ENCODE measurements at regions not wholly inside any gene's neighbourhood (a gene's known extent, or its start where the extent isn't known, plus 50 kb on each side); places are given as distances from the start of the nearest gene placed in this dataset.
A peak's percentile ranks its signal among the peaks of the same experiment; 100 is the strongest.

DNA sequence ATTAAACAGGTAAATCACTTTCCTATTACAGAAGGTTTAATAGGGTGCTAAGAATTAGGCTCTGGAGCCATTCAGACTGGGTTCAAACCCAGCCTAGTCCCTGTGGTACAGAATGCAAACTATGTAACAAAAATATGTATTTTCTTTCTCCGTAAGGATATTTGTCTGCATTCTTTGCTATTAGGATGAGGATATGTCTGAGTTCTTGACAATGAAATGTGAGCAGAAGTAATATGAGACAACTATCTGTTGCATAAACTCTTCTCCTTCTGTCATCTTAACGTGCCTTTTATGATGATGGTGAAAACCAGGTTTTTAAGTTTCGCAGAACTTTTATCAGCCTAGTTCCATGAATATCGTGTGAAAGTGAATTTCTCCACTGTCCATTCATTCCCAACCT lies 1129.1 kb upstream of the ZEB2 start:
- TF ChIP-seq, protein P1, sequence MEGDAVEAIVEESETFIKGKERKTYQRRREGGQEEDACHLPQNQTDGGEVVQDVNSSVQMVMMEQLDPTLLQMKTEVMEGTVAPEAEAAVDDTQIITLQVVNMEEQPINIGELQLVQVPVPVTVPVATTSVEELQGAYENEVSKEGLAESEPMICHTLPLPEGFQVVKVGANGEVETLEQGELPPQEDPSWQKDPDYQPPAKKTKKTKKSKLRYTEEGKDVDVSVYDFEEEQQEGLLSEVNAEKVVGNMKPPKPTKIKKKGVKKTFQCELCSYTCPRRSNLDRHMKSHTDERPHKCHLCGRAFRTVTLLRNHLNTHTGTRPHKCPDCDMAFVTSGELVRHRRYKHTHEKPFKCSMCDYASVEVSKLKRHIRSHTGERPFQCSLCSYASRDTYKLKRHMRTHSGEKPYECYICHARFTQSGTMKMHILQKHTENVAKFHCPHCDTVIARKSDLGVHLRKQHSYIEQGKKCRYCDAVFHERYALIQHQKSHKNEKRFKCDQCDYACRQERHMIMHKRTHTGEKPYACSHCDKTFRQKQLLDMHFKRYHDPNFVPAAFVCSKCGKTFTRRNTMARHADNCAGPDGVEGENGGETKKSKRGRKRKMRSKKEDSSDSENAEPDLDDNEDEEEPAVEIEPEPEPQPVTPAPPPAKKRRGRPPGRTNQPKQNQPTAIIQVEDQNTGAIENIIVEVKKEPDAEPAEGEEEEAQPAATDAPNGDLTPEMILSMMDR (IDR thresholded peaks at IDR 0.05): no peak
- H3K36me3 ChIP-seq (ENCODE audit: insufficient read depth, low read length): no peaks in the 10 kb centered on the region
- Mint-ChIP-seq H3K4me3 (no peak overlapping the region), H3K4me1 (ENCODE audit: low read depth) (no peaks in the 10 kb centered on the region), H3K9me3 (no peaks in the 10 kb centered on the region), H3K36me3 (ENCODE audit: low read depth) (no peaks in the 10 kb centered on the region), H3K27me3 (no peaks in the 10 kb centered on the region), H3K27ac (no peak overlapping the region)
- H3K27ac ChIP-seq (ENCODE audit: low read depth in 1 of 2, low read length in 2 of 2): no peak overlapping the region
- no peaks in the 10 kb centered on the region for H3K9me3 ChIP-seq (ENCODE audit: control insufficient read depth in 1 of 2, insufficient read depth in 1 of 2, low read length in 2 of 2)
- H3K4me1 ChIP-seq (ENCODE audit: insufficient read depth, low read length): no peaks in the 10 kb centered on the region
- CTCF ChIA-PET: no interaction called here
- intact Hi-C loops (cut with DNase I, micrococcal nuclease): no loop called here
- no peaks in the 10 kb centered on the region for H3K27me3 ChIP-seq (ENCODE audit: control insufficient read depth in 1 of 2, insufficient read depth in 2 of 2, low read length in 2 of 2)
- no peak for DNase-seq
- no peak for ATAC-seq (ENCODE audit: poor library complexity)
- H3K4me3 ChIP-seq (ENCODE audit: low read length): no peak overlapping the region
- POLR2A ChIA-PET: no interaction called here

DNA sequence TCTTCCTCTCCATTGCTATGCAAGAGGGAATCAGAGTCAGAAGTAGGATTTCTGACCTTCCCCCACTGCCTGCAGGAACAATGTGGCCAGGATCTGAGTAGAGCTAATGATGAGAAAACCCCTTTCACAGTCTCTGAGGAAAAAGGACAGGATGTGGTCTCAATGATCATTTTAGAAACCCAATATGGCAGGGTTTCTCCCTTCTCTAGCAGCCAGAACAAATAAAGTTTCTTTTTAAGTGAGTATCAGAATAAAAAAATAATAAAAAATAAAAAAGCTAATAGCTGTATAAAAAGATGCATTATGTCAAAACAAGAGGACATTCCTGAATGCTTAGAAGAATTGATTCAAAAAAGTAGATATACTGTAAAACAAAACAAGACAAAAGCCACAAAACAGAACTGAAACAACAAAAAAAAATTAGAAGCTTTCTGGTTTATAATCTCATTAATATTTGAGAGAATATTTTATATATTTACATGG lies 1124.9 kb upstream of the ZEB2 start:
- CTCF ChIA-PET: no interaction called here
- no peak for ATAC-seq (ENCODE audit: poor library complexity)
- H3K4me1 Mint-ChIP-seq (ENCODE audit: low read depth): no peaks in the 10 kb centered on the region
- Histone ChIP-seq H3K4me1 (ENCODE audit: insufficient read depth, low read length) (no peaks in the 10 kb centered on the region), H3K36me3 (ENCODE audit: insufficient read depth, low read length) (no peaks in the 10 kb centered on the region), H3K9me3 (ENCODE audit: control insufficient read depth in 1 of 2, insufficient read depth in 1 of 2, low read length in 2 of 2) (no peaks in the 10 kb centered on the region), H3K27me3 (ENCODE audit: control insufficient read depth in 1 of 2, insufficient read depth in 2 of 2, low read length in 2 of 2) (no peaks in the 10 kb centered on the region), H3K27ac (ENCODE audit: low read depth in 1 of 2, low read length in 2 of 2) (no peak overlapping the region), H3K4me3 (ENCODE audit: low read length) (no peak overlapping the region)
- DNase-seq: peak in 1 of 14 experiments; percentile 1
- no peaks in the 10 kb centered on the region for H3K9me3 Mint-ChIP-seq
- H3K27me3 Mint-ChIP-seq: no peaks in the 10 kb centered on the region
- H3K27ac Mint-ChIP-seq: no peak overlapping the region
- TF ChIP-seq, protein P1 (IDR thresholded peaks at IDR 0.05): no peak
- no peak overlapping the region for H3K4me3 Mint-ChIP-seq
- POLR2A ChIA-PET: no interaction called here
- H3K36me3 Mint-ChIP-seq (ENCODE audit: low read depth): no peaks in the 10 kb centered on the region
- intact Hi-C loops (cut with DNase I, micrococcal nuclease): no loop called here

DNA sequence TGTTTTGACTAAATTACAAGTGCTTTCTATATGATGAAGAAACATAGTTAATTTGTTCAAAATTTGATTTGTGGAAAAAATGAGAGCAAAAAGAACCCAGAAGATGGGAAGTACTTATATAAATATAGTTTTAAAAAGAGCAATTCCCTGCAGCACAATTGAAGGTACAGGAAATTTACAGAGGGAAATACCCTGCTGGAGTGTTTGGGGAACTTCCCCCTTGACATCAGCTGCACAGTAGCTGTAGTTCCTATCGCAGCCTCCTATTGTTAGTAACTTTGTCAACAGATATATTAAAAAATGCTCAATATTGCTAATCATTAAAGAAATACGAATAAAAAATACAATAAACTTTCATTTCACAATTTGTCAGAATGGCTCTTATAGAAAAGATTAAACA lies 1118.8 kb upstream of the ZEB2 start:
- DNase-seq (peak in 2 of 14 experiments; percentile 33 to 34), ATAC-seq (ENCODE audit: poor library complexity) (no peak)
- Mint-ChIP-seq H3K4me1 (ENCODE audit: low read depth) (no peaks in the 10 kb centered on the region), H3K4me3 (no peak overlapping the region), H3K36me3 (ENCODE audit: low read depth) (no peaks in the 10 kb centered on the region), H3K27me3 (no peaks in the 10 kb centered on the region), H3K9me3 (no peaks in the 10 kb centered on the region), H3K27ac (no peak overlapping the region)
- Histone ChIP-seq H3K27me3 (ENCODE audit: control insufficient read depth in 1 of 2, insufficient read depth in 2 of 2, low read length in 2 of 2) (no peaks in the 10 kb centered on the region), H3K4me1 (ENCODE audit: insufficient read depth, low read length) (no peaks in the 10 kb centered on the region), H3K4me3 (ENCODE audit: low read length) (no peak overlapping the region), H3K27ac (ENCODE audit: low read depth in 1 of 2, low read length in 2 of 2) (no peak overlapping the region), H3K9me3 (ENCODE audit: control insufficient read depth in 1 of 2, insufficient read depth in 1 of 2, low read length in 2 of 2) (no peaks in the 10 kb centered on the region), H3K36me3 (ENCODE audit: insufficient read depth, low read length) (no peaks in the 10 kb centered on the region)
- CTCF ChIA-PET: no interaction called here
- intact Hi-C loops (cut with DNase I, micrococcal nuclease): no loop called here
- POLR2A ChIA-PET: no interaction called here
- TF ChIP-seq, protein P1 (IDR thresholded peaks at IDR 0.05): no peak
